ENCODE measurements at regions not wholly inside any gene's neighbourhood (a gene's known extent, or its start where the extent isn't known, plus 50 kb on each side); places are given as distances from the start of the nearest gene placed in this dataset.

- TF ChIP-seq CTCF (IDR thresholded peaks at IDR 0.05) (no peak), POLR2A (IDR thresholded peaks at IDR 0.05) (no peak)
Measured at GRCh38 chr1:90507173-90507572, 209.9 kb downstream of the BARHL2 start.
